Endothelial cell of umbilical vein (primary cell): ENCODE measurements at regions not wholly inside any gene's neighbourhood (a gene's known extent, or its start where the extent isn't known, plus 50 kb on each side); places are given as distances from the start of the nearest gene placed in this dataset.

Experiments used
- EZH2 ChIP-seq: IDR thresholded peaks from 2 replicates; pipeline ENCODE4 v1.6.1; 2012; ENCODE audit warnings: borderline replicate concordance, low read depth, mild to moderate bottlenecking, moderate library complexity, low read length, inconsistent platforms; ENCODE audit not compliant: severe bottlenecking
- FOS ChIP-seq: IDR thresholded peaks from 2 replicates; pipeline ENCODE4 v1.6.1; 2011; ENCODE audit warnings: mild to moderate bottlenecking, low read length, moderate library complexity, borderline replicate concordance; ENCODE audit not compliant: insufficient read depth
- POLR2A ChIP-seq: IDR thresholded peaks from 2 replicates; pipeline ENCODE4 v1.6.1; 2012; ENCODE audit warnings: low read depth, mild to moderate bottlenecking, control low read depth, low read length
- POLR2AphosphoS5 ChIP-seq: IDR thresholded peaks from 2 replicates; pipeline ENCODE4 v1.6.1; 2012; ENCODE audit warnings: low read depth, mild to moderate bottlenecking, control low read depth, low read length, moderate library complexity; ENCODE audit not compliant: insufficient read depth
- TF ChIP-seq, protein P1 (sequence below): IDR thresholded peaks from 2 replicates; pipeline ENCODE4 v1.6.1; 2011; ENCODE audit not compliant: insufficient read depth, insufficient read length
- TF ChIP-seq, protein P2 (sequence below), 2 donors: IDR thresholded peaks; 1 replicate in 1 of 2; 2 replicates in 1 of 2; pipeline ENCODE4 v1.5.1; 2011; ENCODE audit warnings: low read length in 2 of 2, mild to moderate bottlenecking in 2 of 2, moderate library complexity in 2 of 2, control low read depth in 1 of 2, inconsistent platforms in 1 of 2, low read depth in 1 of 2; ENCODE audit not compliant: insufficient read depth in 1 of 2; ENCODE audit errors: extremely low read depth in 1 of 2

DNA sequence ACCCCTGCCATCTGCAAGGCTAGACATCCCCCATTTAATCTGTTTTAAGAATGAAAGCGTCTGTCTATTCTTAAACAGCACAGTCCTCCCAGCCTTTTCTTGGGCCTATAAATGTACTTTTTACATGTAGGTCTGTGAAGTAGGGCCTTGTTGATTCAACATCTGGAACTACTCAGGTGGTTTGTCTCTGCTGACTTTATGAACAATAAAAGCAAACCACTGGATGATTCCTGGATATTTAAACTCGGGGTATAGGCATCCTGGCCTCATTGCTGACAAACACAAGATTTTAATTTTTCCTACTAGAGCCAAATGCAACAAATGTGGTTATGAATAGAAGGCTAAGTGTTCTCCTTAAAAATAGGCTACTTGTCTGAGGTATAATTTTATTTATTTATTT, 198.3 kb downstream of the WDR11 start:
- TF ChIP-seq, protein P1, sequence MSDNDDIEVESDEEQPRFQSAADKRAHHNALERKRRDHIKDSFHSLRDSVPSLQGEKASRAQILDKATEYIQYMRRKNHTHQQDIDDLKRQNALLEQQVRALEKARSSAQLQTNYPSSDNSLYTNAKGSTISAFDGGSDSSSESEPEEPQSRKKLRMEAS: no peak
- TF ChIP-seq, protein P2, sequence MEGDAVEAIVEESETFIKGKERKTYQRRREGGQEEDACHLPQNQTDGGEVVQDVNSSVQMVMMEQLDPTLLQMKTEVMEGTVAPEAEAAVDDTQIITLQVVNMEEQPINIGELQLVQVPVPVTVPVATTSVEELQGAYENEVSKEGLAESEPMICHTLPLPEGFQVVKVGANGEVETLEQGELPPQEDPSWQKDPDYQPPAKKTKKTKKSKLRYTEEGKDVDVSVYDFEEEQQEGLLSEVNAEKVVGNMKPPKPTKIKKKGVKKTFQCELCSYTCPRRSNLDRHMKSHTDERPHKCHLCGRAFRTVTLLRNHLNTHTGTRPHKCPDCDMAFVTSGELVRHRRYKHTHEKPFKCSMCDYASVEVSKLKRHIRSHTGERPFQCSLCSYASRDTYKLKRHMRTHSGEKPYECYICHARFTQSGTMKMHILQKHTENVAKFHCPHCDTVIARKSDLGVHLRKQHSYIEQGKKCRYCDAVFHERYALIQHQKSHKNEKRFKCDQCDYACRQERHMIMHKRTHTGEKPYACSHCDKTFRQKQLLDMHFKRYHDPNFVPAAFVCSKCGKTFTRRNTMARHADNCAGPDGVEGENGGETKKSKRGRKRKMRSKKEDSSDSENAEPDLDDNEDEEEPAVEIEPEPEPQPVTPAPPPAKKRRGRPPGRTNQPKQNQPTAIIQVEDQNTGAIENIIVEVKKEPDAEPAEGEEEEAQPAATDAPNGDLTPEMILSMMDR (IDR thresholded peaks at IDR 0.05; ENCODE audit: extremely low read depth in 1 of 2, insufficient read depth in 1 of 2, low read depth in 1 of 2, low read length in 2 of 2): no peak
- TF ChIP-seq FOS: no peak
- no peak for TF ChIP-seq EZH2
- TF ChIP-seq POLR2A: no peak
- no peak for TF ChIP-seq POLR2AphosphoS5
